Erythroblast (primary cell): ENCODE measurements at regions not wholly inside any gene's neighbourhood (a gene's known extent, or its start where the extent isn't known, plus 50 kb on each side); places are given as distances from the start of the nearest gene placed in this dataset.

Source experiments
- DNase-seq, 2 experiments: peaks; one replicate each; lab custom pipeline; 2025; lab: John Stamatoyannopoulos, UW
- GATA1 ChIP-seq: IDR thresholded peaks from 2 replicates; pipeline ENCODE4 v1.6.1; 2011; ENCODE audit warnings: low read depth, mild to moderate bottlenecking, control low read depth, low read length, moderate library complexity
- POLR2A ChIP-seq: IDR thresholded peaks from 2 replicates; pipeline ENCODE4 v1.6.1; 2011; ENCODE audit warnings: mild to moderate bottlenecking, low read length

DNA sequence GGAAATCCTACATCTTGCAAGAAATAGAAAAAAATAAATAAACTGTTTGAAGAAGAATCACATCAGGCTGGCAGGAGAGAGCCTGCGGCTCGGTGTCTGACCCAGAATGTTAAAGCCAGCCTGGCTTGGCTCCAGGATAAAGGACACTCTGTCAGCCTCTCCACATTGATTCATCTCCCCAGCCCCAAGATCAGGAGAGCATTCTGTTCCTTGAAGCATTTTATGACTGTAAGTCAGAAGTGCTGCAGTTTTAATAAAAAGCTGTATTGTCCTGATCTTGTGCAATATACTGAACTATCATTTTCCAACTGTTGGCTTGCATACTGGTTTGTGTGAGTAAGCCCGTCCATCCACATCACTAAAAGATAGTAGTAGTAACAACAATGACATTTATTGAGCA, 426.6 kb downstream of the HAPSTR1 start:
- no peak for DNase-seq
- TF ChIP-seq POLR2A (no peak), GATA1 (no peak)

DNA sequence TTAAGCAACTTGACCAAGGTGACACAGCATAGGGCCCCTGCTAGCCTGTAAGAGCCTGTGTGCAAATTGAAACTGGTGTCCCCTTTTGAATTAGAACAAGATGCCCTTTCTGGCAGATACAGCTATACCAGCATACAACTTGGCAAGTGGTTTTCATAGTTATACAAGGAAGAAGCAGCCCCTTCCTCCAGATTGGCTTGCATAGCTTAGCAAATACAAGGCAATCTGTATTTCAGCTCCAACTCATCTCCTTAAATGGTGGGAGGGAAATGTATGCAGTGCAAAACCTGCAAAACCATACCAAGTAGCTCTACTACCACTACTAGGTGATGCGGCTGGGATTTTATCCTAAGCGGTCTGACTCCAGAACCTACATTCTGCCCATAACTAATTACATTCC, 427.1 kb downstream of the HAPSTR1 start:
- no peak for TF ChIP-seq GATA1
- TF ChIP-seq POLR2A, result no peak
- no peak for DNase-seq

DNA sequence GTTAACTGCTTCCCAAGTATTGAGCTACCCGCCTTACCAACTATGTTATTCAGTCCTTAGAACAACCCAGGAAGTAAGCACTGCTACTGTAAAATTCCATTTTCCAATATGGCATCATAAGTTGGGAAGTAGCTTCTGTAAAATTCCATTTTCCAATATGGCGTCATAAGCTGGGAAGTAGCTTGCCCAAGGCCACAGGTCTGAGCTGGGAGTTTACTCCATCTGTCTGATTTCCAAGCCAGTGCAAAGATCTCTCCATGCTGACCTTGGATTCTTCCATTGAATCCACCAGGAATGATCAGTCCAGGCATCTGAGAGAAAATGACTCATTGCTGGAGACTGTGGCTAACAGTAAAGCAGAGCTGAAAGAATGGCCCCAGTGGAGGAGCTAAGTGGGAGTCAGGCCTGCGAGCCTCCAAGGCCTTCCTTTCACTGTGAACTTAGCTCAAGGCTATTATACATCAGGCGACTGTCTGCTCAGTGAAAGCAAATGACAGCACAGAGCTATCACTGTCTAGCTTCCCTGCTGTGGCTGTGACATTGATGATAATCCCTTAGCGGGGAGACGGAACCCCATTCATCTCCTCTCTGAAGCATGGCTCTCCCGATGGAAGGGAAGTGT, 430.4 kb downstream of the HAPSTR1 start:
- no peak for DNase-seq
- TF ChIP-seq GATA1, result no peak
- no peak for TF ChIP-seq POLR2A

DNA sequence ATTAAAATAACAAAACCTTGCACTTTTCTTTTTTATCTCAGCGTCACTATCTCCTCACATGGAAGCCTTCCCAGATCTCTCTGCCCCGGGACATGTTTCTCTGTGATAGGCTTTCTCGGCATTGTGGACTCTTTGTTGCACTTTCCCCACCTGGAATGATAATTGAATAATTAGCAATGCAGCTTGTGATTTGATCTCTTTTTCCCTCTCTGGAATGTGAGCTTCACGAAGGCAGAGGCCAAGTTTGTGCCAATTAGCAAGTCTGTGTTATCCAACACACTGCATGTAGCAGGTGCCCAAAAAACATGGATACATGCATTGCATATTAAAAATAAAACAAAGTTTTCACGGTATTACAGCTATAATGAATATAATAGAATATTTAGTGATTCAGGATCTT, 431.2 kb downstream of the HAPSTR1 start:
- TF ChIP-seq POLR2A, result no peak
- TF ChIP-seq GATA1, result no peak
- no peak for DNase-seq

DNA sequence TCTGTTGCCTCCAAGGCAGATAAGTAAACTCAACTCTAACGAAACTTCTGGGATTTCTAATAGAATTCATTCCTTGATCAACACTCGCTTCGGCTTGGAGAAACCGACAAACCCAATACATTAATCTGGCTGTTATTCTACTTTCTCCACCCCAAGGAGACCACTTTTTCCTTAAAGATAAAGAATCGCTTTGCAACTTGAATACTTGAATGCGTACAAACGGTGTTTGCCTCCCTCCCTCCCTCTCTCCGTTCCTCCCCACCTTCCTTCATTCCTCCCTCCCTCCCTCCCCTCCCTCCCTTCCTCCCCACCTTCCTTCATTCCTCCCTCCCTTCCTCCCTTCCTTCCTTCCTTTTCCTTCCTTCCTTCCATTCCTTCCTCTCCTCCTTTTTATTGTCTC, 432.6 kb downstream of the HAPSTR1 start:
- DNase-seq, result no peak
- TF ChIP-seq POLR2A (no peak), GATA1 (no peak)

DNA sequence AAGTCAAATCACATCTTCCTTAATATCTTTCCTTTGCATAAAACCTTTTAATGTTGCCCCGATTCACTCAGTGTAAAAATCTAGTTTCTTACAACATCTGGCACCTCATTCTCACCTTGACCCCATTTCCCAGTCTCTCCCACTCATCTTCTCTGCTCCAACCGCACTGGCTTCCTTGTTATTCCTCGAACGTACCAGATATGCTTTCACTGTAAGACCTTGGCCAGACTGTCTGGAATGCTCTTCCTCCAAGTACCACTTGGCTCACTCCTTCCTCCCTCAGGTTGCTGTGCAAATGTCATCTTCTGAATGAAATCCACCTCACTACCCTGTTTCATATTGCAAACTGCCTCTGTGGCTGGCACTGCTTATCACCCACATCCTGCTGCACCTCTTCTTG, 433.6 kb downstream of the HAPSTR1 start:
- TF ChIP-seq GATA1 (no peak), POLR2A (no peak)
- DNase-seq, result no peak

DNA sequence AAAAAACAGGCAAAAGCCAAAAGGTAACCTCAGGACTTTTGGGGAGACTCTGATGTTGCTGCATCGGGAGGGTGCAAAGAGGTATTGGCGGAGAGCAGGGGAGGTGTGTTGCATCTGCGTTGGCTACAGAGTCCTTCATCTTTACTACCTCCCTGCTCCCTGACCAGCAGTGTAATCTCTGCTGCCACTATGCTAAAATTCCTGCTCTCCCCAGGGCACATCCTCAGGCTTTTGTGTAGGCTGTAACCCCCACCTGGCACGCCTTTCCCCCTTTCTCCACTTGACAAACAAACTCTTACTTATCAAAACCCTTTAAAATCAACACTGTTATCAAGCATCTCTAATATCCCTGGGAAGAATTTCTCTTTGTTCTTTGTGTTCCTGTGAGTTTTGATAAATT, 435.3 kb downstream of the HAPSTR1 start:
- no peak for TF ChIP-seq GATA1
- TF ChIP-seq POLR2A, result no peak
- DNase-seq, result no peak

DNA sequence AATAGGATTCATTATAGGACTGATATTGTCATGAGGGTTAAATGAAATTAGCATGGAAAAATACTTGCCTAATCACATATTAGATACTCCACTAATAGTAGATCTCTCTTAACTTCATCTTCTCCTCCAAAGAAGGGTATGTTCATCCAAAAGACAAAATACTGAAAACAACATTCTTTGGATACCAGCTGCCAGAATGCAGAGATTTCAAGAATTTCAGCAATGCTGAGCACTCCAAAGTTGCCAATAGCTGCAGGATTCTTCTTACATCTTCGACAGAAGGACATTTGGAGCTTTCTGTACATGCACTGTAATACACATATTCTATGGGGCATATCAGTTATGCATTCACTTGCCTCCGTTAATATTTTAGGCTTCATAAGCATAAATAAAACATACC, 436.5 kb downstream of the HAPSTR1 start:
- no peak for TF ChIP-seq GATA1
- TF ChIP-seq POLR2A, result no peak
- no peak for DNase-seq

DNA sequence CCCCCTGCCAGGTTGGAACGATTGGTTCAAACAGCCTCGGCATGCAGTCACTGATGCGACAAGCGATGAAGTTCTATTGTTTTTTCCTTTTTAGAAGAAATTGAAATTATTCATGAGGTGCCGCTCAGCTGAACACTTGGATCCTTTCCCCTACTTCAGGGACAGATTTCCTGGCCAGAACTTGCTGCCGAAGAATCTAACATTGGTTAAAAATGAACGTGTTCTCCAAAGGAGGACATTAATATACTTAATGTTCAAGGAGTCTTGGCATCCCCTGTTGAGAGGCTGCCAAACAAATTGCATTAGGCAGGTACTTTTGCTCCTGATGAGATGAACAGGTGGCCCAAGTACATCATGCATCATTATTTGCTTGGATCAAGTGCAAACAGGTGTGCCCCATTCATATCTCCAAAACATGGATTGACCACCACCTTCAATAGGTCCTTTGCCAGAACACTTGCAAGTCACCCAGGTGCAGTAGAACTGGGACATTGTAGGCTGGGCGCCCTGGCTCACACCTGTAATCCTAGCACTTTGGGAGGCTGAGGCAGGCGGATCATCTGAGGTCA, 437.2 kb downstream of the HAPSTR1 start:
- TF ChIP-seq POLR2A (no peak), GATA1 (no peak)
- DNase-seq, result no peak

DNA sequence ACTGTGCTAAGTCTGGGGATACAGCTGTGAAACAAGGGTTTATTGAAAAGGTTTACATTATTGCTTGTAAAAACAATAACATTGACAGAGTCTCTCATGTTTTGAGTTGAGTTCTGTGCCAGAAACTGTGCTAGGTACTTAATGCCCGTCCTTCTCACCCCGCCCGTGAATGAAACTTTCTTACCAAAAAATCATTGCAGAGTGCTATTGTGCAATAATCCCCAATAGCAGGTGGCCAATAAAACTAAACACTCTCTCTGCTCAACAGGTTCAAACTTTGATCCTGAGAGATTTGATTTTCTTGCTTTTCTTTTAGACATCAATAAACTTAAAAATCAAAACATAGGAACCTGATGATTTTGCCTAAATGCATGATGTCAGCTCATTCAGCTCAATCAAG, 441.6 kb downstream of the HAPSTR1 start:
- no peak for DNase-seq

DNA sequence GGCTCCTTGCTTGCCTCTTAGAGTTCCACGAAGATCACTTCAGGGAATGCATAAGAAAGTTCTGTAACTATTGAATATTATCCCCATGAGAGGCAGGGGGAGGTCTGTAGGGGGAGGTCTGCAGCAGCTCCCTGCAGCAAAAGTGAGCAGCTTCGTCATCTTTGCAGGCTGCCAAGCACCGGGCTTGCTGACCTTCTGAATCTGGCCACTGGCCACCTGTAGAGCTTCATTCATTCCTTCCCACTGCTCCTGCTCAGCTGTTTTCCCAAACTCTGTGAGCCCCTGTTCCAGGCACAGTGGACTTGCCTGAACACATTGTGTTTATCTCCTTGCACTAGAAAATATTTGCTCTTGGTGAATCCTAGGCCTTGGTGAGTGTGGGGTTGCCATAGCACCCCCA, 443.3 kb downstream of the HAPSTR1 start:
- TF ChIP-seq GATA1 (no peak), POLR2A (no peak)
- DNase-seq, result no peak

More for the DNA sequence above, 441.6 kb downstream of the HAPSTR1 start:
- TF ChIP-seq POLR2A (no peak), GATA1 (no peak)

DNA sequence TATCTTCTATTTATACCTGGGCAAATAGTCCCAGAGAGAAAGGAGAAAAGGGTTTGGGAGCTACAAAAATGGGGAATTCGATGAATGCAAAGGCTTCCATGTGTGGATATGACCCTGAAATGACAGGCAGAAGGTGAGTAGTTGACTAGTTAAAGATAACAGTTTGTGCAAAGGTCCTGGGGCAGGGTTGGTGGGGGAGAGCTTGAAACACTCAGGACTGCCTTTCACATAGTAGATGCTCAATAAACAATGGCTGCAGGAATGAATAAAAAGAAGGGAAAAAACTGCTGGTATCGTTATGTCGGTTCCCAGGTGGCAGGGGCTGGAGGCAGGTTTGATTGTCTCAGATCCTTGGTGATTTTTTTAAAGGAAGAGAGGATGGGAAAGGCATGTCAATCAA, 445.5 kb downstream of the HAPSTR1 start:
- TF ChIP-seq POLR2A, result no peak
- DNase-seq, result no peak

DNA sequence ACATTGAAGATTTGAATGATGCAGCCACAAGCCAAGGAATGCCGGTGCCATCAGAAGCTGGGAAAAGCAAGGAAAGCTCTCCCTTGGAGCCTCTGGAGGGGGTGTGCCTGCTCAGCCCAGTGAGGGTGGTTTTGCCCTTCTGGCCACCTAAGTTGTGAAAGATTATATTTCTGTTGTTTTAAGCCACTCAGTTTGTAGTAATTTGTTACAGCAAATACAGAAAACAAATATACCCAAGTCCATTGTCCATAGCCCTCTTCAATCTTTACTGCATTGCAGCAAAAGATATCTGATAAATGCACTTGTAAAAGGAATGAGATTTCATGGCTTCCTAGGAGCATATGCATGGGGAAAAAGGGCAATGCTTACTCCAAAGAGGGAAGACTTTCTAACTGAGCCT, 447.9 kb downstream of the HAPSTR1 start:
- TF ChIP-seq POLR2A (no peak), GATA1 (no peak)
- DNase-seq, result no peak

DNA sequence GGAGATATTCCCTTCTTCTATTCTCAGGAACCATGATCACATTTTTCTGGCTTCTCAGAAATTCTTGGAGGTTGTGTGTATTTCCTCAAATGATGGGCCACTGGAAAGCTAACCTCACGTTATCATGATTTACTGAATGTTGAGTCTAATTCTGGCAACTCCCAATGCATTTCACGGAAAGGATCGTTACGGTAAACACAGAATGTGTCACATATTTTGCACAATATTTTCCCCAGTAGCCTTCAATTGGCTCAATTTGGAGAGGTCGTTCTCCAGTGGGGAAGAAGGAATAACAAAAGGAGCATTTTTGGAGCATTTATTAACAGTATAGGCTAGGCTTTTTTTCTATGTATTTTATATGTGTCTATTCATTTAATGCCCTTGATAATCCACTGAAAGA, 450.3 kb downstream of the HAPSTR1 start:
- DNase-seq, result no peak
- TF ChIP-seq POLR2A, result no peak
- TF ChIP-seq GATA1, result no peak

DNA sequence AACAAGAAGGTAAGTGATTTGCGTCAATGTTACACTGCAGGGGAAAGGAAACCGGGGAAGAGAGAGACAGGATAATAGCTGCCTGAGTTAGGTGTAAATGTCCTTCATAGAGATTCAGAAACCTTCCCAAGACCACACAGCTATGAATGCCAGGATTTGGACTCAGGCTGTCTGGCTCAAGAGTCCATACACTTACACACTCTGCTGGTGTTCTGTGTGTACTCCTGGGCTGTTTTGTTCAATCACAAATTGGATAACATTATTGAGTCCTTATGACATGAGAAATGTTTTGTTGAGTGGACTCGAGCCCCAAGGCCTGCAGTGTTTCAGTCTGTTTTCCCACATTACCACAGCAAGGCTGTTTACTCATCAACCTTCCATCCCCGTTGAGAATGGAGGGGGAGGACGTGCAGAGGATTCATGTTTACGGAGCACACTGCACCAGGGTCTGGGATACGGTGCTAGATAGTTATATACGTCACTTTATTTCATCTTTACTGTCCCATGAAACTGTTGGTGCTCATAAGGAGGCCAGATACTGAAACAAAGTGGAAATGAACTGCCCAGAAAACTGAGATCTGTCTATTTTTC, 450.8 kb downstream of the HAPSTR1 start:
- DNase-seq, result no peak
- no peak for TF ChIP-seq POLR2A
